CD1c-positive myeloid dendritic cell (primary cell): ENCODE measurements at regions not wholly inside any gene's neighbourhood (a gene's known extent, or its start where the extent isn't known, plus 50 kb on each side); places are given as distances from the start of the nearest gene placed in this dataset.
"Not testable (repeated sequence)": the region's sequence is repeated elsewhere in the genome, so short reads cannot be mapped to it uniquely, and the experiment has no call there.

Source experiments
- DNase-seq: peaks from one replicate; pipeline ENCODE4 v3.0.0-alpha.2; 2016; ENCODE audit errors: extremely low spot score

GRCh38 chr5:7078101-7078500, 317.8 kb upstream of the ADCY2 start:
- no peak for DNase-seq

- DNase-seq, result no peak
Observed at GRCh38 chr5:7078901-7079300, 317.0 kb upstream of the ADCY2 start.

GRCh38 chr5:7080501-7080900, 315.4 kb upstream of the ADCY2 start:
- no peak for DNase-seq

- DNase-seq, result no peak
Observed at GRCh38 chr5:7087719-7088297, 308.1 kb upstream of the ADCY2 start.

DNA sequence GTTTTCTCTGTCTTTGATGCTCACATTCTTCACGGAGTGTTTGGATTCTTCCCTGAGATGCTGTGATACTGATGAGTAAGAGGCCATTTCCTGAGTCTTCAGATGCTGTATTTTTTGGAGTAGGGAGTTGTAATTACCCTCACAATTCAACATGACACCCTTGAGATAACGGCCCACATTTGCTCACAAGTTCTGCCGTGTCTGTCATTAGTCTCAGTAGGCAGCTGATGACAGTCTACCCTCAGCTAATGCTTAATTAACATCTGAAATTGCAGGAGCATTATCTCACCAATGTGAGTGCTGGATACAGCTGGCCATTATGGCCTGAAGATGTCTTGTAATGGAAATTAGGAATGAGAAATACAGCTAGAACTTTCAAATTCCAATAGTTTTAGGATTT, 307.1 kb upstream of the ADCY2 start:
- no peak for DNase-seq

DNA sequence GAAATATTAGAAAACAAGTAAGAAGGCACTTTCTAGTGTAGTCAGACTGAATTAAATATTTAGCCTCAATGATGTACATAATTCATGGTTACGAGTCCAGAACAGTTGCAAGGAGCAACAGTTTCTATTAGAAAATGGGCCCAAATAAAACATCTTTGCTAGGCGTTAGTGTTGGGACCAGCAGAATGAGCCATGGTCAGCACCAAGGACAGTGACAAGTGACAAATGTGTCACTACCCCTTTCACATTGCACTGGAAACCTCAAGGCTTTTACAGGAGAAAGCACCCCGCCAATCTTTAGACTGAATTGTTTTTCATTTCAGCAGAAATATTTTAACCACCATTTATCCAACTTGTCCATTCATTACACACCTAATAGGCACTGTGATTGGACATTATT, 301.3 kb upstream of the ADCY2 start:
- DNase-seq, result no peak

DNA sequence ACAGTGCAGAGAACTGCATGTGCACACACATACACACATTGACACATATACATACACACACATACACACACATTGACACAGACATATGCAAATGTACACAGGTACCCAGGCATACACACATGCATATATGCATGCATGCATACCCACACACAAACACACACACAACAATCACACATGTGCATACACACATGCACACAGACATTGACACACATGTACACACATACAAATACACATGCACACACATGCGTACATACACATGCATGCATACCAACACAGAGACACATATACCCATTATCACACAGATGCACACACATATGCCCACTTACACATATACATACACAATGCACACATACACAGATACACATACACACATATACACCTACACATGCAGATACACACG, 299.6 kb upstream of the ADCY2 start:
- no peak for DNase-seq

- no peak for DNase-seq
Observed at GRCh38 chr5:7105358-7105757, 290.6 kb upstream of the ADCY2 start.

GRCh38 chr5:7117961-7118360, 278.0 kb upstream of the ADCY2 start:
- DNase-seq, result no peak

- DNase-seq, result no peak
Observed at GRCh38 chr5:7131680-7132079, 264.3 kb upstream of the ADCY2 start.

- DNase-seq, result no peak
Observed at GRCh38 chr5:7146886-7147285, 249.1 kb upstream of the ADCY2 start.

DNA sequence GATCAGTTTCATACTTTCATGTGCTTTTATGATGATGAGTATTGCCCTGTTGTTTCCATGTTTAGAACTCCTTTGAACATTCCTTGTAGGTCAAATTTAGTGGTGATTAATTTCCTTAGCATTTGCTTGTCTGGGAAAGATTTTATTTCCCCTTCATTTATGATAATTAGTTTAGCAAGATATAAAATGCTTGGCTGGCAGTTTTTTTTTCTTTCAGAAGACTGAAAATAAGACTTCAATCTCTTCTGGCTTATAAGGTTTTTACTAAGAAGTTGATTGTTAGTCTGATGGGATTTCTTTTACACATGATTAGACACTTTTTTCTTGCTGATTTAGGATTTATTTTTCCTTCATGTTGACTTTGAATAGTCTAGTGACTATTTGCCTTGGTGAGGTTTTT, 238.9 kb upstream of the ADCY2 start:
- no peak for DNase-seq

DNA sequence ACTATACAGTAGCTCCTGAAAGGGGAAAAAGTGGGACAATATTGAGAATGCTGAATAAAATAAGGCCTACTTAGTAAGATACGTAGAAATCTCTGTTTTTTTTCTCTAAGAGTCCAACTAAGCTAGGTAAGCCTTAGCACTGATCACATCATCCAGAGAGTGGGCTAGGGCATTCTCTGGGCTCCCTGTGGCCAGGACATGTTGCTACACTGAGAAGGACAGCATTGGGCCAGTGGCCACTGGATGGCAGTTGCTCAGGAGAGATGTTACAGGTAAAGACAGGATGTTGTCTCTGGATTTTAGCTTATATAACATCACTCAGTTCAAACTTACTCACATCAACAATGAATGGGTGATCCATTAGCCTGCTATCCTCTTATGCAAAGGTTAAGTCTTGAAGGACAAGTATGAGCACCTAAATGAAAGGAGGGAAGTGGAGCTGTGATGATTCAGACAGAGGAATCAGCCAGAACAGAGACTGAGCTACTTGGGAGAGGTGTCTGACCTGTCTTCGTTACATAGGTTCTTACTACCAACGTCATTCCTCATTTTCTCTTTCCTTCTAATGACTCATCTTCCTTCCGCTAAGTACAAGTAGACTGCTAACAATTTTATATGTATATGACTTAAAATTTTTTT, 226.6 kb upstream of the ADCY2 start:
- DNase-seq, result no peak

DNA sequence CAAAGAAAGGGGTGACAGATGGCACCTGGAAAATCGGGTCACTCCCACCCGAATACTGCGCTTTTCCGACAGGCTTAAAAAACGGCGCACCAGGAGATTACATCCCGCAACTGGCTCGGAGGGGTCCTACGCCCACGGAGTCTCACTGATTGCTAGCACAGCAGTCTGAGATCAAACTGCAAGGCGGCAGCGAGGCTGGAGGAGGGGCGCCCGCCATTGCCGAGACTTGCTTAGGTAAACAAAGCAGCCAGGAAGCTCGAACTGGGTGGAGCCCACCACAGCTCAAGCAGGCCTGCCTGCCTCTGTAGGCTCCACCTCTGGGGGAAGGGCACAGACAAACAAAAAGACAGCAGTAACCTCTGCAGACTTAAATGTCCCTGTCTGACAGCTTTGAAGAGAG, 225.2 kb upstream of the ADCY2 start:
- not testable (repeated sequence) for DNase-seq

GRCh38 chr5:7179364-7179763, 216.6 kb upstream of the ADCY2 start:
- no peak for DNase-seq

DNA sequence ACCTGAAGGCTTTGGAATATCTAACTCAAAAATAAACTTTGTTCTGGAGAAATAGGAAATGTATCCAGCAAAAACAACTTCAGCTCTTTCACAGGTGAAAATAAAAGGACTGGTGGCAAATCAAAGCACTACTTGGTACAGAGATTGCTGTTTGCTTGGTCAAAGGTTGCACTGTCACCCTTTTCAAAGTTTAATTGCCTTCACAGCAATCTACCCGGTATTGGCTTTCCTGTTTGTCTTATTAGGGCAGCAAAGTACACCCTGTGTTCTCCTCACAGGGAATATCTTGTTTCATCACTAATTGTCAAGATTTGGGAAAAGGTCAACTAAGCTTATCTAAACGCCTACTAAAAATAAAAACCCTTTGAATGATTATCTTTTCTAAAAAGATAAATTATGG, 214.1 kb upstream of the ADCY2 start:
- DNase-seq, result no peak

DNA sequence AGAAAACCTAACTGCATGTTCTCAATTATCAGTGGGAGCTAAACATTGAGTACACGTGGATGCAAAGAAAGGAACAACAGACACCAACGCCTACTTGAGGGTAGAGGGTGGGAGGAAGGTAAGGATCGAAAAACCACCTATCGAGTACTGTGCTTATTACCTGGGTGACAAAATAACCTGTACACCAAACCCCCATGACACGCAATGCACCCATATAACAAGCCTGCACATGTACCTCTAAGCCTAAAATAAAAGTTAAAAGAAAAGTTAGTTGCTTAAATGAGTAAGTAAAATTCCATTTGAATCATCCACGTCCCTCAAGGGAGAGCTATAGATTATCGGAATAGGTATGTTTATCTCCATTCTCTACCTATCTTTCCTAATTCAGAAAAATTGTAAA, 210.2 kb upstream of the ADCY2 start:
- no peak for DNase-seq

- no peak for DNase-seq
Observed at GRCh38 chr5:7186818-7187217, 209.1 kb upstream of the ADCY2 start.

DNA sequence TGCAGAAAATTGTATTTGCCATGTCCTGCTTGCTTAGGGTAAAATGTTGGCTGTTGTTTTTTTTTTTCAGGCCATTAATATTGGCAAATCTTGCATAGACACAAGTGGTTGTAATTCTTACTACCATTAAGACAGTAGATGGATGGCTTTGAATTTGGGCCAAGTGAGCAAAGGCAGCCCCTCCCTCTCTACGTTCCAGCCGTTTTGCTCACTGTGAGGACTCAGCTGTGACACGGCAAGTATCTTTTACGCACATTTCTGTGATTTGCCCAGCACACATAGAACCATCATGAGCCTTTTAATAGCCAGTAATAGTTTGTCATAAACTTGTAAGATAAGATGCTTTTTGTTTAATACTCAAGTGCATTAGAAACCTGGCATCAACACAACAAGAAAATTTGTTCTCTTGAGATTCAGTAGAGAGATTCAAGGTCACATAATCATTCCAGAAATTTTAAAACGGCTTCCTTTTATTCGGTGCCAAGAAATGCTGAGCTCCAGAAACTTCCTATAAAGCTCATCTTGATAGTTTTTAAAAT, 205.2 kb upstream of the ADCY2 start:
- DNase-seq, result no peak

GRCh38 chr5:7192016-7192415, 203.9 kb upstream of the ADCY2 start:
- no peak for DNase-seq

GRCh38 chr5:7202846-7203245, 193.1 kb upstream of the ADCY2 start:
- no peak for DNase-seq

DNA sequence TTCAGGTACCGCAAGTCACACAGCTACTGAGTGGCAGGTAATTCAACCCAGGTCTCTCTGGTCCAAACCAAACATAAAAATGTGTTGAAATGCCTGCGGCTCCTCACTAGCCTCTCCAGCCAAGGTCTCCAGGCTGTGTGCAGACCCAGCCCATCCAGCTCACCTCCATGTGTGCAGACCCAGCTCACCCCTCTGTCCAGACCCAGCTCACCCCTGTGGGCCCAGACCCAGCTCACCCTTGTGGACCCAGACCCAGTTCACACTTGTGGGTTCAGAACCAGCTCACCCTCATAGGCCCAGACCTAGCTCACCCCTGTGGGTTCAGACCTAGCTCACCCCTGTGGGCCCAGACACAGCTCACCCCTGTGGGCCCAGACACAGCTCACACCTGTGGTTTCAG, 188.0 kb upstream of the ADCY2 start:
- DNase-seq, result no peak

DNA sequence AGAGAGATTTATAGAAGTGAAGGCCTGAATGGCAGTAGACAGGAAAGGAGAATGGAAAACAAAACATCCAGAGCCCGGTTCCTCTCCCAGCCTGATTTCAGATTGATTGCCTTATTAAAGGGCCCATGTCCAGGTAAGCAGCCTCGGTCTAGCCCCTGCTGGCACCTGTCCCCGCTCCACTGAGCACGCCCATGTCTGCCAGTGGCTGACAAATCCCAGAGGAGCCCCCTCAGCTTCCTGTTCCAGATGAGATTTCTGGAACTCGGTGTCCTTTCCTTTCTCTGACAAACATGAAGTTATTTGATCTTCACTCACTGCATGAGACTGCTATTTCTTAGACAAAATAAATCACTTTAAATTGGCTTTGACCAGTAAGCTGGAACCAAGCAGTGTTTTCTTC, 187.0 kb upstream of the ADCY2 start:
- DNase-seq, result no peak

DNA sequence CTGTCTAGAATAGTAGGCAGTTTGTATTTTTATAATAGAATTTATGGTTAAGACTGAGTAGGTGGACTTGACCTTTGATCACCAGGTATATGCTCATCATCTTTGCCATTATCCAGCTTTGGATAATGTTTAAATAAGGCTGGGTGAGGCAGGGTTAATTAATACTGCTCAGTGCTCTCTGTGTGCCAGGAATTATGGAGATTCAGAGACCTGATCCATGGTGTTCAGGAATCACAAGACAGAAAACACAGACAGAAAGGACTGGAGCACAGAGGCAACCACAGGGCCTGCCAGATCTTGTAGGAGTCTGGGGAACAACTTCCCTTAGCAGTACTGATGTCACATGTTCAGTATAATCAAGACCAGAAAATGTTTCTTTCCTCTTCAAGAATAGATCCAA, 186.3 kb upstream of the ADCY2 start:
- no peak for DNase-seq
